GM18508 (cell line): ENCODE measurements at regions not wholly inside any gene's neighbourhood (a gene's known extent, or its start where the extent isn't known, plus 50 kb on each side); places are given as distances from the start of the nearest gene placed in this dataset.

Experiments used
- ATAC-seq: cut with Tn5 transposase; IDR thresholded peaks from one replicate; pipeline ENCODE4 v1.9.1; 2021; ENCODE audit warnings: moderate number of reproducible peaks; ENCODE audit not compliant: insufficient read depth, unreplicated experiment

DNA sequence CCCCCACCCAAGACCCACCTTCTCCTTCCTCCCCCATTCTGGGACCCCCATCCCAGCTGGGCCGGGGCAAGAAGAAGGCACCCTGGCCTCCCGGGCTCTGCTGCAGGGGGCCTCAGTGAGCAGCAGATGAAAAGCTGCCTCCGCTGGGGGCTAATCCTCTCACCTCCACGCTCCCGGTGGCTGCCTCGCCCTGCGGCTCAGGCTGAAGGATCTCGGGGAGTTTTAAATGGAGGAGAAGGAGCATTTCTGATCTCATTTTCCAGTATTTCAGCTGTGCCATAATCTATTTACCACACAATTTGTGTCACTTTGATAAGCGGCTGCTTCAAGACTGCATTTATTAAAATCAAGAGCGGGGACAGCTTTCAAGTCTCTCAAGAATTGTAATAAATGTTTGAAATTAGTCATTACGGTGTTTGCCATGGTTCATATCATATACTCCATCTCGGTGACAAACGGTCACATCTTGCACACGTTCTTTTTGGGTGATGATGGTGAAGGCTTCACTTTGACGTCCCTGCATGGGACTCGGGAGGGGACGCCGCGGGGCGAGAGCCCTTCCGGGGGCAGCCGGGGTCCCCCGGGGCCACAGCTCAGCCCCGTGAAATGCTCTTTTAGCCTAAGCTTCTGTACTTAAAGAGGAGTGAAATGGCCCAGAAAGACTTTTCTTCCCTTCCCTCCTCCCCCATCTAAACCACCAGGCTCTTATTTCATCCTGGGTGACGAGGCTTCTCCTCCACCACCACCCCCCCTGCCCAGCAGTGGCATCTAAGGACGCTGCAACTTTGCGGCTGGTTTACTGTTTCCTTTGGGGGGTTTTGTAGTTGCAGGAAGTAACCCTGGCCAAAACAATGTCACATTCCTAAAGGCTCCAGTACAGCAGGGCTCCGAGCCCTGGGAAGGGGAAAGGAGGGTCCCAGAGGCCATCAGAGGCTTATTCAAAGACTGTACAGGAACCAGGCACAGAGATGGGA is 313.1 kb upstream of the TNRC6C start:
- no peak for ATAC-seq

DNA sequence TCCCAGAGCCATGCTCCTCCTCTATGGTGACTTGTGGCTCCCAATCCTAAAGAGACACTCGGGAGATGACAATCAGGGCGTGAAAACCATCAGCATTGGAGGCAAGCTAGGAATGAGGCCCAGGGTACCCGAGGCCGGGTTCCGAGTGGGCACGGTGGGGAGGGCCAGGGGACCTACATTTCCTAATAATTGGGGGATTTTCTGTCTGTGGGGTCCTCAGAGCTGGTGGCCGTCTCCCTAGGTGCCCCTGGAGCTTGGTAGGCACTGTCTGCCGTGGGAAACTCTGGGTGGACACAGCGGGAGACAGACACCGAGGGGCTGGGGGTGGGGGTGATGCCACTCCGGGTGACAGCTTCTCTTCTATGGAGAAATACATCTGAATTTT is 312.5 kb upstream of the TNRC6C start:
- ATAC-seq, result no peak

DNA sequence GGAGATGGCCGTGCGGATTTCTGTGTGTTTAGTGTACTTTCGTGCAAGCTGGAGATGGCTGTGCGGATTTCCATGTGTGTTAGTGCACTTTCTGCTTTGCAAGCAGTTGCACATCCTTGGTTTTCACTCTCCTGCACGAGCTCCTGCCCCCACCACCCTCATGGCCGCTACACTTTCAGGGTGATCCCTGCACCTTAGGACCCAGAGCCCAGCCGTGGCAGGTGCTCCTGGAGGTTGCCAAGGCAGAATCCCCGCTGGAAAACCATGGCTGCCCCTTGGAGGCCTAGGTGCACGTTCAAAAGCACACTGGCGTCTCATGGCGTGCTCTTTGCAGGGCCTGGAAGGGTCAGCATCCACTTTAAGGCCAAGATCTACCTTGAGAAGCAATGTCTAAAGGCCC is 311.0 kb upstream of the TNRC6C start:
- ATAC-seq, result no peak

DNA sequence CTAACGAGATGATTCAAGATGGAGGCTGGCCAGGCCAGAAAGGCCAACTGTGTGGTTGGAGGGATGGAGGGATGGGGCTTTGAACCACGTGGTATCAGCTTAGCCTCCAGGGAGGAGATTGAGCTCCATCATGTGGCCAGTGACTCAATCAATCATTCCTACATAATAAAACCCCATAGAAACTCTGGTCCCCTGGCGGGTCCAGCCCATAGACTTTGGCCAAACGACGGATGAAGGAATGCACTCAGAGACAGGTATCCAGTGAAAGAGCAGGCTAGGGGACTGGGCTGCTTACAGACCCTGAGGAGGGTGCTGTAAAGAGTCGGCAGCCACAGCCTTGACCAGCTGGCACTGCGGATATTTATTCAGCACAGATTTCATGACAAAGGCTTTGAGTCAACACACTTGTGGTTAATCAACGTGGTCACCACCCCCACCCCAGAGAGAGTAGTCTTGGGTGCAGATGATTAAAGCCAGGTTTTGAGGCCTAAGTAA is 308.7 kb upstream of the TNRC6C start:
- no peak for ATAC-seq

- no peak for ATAC-seq
These were observed 306.5 kb upstream of the TNRC6C start for GRCh38 chr17:77651988-77652387.

DNA sequence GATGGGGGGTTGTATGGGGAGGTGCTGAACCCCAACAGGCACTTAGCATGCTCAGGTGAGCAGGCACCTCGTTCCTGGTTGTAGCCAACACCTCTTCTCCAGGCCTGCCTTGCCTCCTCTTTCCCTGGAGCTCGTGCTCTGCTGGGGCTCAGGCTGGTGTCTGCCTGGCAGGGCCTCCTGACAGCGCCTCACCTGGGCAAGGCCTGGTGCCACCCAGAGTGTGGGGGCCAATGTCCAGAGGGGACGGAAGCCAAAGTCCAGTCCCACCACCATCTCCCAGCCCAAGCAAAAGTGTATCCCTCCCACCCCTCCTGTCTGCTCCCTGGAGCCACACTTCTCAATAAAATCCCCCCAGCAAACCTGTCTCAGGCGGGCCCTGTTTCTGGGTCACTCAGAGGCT is 304.2 kb upstream of the TNRC6C start:
- no peak for ATAC-seq

GRCh38 chr17:77654850-77655249 is 303.7 kb upstream of the TNRC6C start:
- no peak for ATAC-seq

GRCh38 chr17:77656054-77656453 is 302.4 kb upstream of the TNRC6C start:
- ATAC-seq, result no peak

DNA sequence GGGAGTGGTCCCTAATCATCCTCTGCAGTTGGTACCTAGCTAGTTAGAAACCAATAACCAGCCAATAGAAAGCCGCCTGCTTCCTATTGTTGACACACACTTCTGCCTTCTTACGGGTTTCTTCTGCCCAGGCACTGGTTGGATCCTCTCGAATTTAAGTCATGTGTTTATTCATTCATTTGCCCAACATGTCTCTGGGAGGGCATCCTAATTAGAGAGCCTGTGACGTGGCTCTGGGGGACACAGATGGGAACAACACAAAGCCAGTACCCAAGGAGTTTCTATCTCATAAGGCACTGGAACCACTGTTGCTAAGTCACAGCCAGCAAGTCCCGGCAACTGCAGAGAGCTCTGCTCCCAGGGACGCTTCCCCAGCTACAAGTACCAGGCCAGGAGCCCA is 300.7 kb upstream of the TNRC6C start:
- no peak for ATAC-seq

DNA sequence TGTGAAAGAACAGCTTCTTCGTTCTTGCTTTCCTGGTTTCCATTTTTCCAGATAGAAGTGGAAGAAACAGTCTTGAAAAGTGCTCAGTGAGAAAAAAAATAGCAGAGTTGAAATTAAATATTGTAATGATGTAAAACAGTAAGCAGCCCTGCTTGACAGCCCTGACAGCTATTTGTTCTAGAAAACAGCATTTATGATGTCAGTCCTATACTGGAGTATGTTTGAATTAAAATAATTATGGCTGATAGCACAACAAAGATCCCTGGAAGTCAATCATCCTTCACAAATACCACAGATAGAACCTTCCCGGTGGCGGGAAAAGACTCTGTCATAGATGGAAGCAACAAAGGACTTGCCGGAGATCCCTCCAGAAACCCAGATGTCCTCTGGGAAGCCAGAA is 298.0 kb upstream of the TNRC6C start:
- ATAC-seq, result no peak

DNA sequence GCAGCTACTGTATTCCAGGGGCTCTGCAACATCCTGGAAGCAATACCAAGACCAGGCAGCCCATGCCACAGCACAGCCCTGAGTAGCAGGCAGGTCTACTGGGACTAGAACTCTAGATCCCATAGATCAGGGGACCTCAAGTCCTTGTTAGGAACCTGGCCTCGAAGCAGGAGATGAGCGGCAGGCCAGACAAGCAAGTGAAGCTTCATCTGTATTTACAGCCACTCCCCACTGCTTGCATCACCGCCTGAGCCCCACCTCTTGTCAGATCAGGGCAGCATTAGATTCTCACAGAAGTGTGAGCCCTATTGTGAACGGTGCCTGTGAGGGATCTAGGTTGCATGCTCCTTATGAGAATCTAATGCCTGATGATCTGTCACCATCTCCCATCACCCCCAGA is 295.7 kb upstream of the TNRC6C start:
- no peak for ATAC-seq

- ATAC-seq, result no peak
These were observed 294.3 kb upstream of the TNRC6C start for GRCh38 chr17:77664097-77664729.

- no peak for ATAC-seq
These were observed 292.7 kb upstream of the TNRC6C start for GRCh38 chr17:77665833-77666232.

GRCh38 chr17:77666462-77666861 is 292.0 kb upstream of the TNRC6C start:
- no peak for ATAC-seq

DNA sequence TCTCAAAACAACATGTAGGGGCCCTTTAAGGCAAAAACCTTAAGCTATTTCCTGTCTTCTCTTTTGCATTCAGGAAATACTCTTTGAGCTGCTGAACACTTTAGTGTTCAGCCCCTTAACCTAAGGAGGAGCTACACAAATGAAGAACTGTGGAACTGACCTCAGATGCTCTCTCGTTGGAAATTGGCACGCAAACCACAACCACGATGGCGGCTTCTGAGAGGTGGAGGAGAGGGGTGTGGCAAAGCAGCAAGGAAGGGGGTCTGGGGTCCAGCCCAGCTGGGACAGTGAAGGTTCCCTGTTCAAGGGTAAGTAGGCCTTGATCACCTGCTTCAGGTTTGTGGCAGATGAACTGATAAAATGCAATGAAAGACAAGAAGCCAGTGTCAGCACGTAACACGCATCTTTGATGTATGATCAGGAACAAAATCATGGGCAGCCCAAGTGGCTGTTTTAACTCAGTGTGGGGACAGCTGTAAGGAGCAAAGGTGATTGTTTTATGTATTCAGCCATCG is 291.6 kb upstream of the TNRC6C start:
- ATAC-seq, result no peak

DNA sequence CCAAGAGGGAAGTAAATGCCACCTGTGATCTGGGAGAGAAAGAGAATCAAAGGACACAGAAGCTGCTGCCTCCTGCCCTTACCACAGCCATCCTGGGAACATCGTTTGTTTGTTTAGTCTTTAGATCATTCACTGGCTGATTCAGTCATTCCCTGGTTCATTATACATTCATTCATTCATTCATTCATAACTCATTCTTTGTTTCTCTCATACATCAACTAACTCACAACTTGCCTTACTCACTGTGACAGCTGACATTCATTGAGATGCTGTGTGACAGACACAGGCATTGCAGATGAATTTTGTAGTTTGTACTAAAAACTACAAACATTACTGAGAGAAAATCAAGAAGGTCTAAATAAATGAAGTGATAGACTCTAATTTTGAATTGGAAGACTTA is 291.0 kb upstream of the TNRC6C start:
- no peak for ATAC-seq

DNA sequence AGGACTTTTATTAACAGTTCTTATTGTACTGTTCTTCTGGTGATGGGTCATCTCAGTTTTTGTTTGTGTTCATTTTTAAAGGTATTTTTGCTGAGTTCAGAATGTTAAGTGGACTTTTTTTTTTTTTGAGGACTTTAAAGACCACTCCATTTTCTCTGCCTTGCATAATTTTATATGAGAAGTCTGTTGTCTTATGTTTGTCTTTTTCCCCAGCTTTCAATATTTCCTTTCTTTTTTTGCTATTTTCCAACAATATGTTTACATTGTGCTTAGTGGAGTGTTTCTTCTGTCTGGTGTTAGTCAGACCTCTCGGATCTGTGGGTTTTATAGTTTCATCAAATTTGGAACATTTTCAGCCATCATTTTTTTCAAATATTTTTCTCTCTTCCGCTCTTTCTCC is 290.0 kb upstream of the TNRC6C start:
- ATAC-seq, result no peak

GRCh38 chr17:77670173-77670572 is 288.3 kb upstream of the TNRC6C start:
- ATAC-seq, result no peak

DNA sequence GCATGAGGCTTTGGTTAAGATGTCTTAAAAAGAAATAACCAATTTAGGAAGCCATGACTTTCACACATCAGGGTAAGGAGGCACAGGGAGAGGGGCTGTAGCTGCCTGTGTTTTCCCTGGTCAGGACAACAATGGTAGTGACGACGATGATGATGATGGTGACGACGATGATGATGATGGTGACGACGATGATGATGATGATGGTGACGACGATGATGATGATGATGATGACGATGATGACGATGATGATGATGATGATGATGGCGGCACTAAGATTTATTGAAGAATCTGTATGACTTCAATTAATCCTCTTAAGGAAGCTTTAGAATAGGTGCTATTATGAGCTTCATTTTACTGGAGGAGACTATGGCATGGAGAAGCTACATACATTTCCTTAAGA is 284.1 kb upstream of the TNRC6C start:
- no peak for ATAC-seq

DNA sequence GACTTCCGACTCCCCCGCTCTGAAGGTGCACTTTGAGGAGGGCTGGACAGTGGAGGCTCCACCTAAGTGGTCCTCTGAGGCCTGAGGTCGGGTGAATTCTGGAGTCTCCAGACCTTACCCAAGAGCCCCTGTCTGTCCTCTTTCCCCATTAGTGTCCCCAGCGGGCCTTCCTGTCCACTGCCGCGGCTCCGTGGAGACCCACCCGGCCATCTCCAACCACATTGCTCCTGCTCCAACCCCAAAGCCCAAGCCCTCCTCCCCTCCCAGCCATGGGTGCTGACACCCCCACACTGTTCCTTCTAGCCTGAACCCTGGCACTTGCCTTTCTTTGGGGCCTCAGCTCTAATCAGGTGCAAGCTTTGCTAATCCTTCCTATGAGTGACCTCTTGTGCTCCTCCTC is 283.1 kb upstream of the TNRC6C start:
- no peak for ATAC-seq

DNA sequence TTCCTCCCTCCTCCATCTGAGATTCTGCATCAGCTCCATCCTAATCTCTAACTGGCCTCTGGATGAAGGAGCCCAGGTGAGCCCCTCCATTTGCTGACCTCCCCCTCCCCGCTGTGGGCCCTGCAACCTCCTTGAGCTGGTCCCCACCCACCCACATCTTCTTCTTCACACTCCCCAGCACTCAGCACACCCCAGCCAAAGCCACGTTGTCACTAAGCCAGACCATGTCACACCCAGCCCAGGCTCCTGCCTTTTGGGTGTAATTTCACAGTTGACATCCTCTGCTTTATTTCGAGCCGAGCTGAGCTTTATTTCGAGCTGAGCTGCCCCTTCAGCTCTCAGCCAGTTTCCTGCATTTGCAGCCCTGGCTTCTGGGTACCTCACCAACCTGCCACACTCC is 282.7 kb upstream of the TNRC6C start:
- ATAC-seq, result no peak
